HG03575 (cell line): ENCODE measurements at regions not wholly inside any gene's neighbourhood (a gene's known extent, or its start where the extent isn't known, plus 50 kb on each side); places are given as distances from the start of the nearest gene placed in this dataset.

Experiments used
- ATAC-seq: cut with Tn5 transposase; IDR thresholded peaks from one replicate; pipeline ENCODE4 v1.9.1; 2021; ENCODE audit not compliant: unreplicated experiment, insufficient number of reproducible peaks, low FRiP score; ENCODE audit errors: extremely low read depth

GRCh38 chr6:164144316-164144715, 729.8 kb downstream of the QKI start:
- no peak for ATAC-seq

- no peak for ATAC-seq
These were observed 727.8 kb downstream of the QKI start for GRCh38 chr6:164142322-164142721.

GRCh38 chr6:164135511-164136132, 721.1 kb downstream of the QKI start:
- no peak for ATAC-seq

- no peak for ATAC-seq
These were observed 718.6 kb downstream of the QKI start for GRCh38 chr6:164133095-164133494.

GRCh38 chr6:164130585-164130984, 716.1 kb downstream of the QKI start:
- no peak for ATAC-seq

- ATAC-seq, result no peak
These were observed 715.6 kb downstream of the QKI start for GRCh38 chr6:164130151-164130550.

GRCh38 chr6:164129218-164129617, 714.7 kb downstream of the QKI start:
- ATAC-seq, result no peak

GRCh38 chr6:164128101-164128500, 713.6 kb downstream of the QKI start:
- ATAC-seq, result no peak

- ATAC-seq, result no peak
These were observed 710.5 kb downstream of the QKI start for GRCh38 chr6:164124986-164125385.

- ATAC-seq, result no peak
These were observed 710.0 kb downstream of the QKI start for GRCh38 chr6:164124473-164124872.

- no peak for ATAC-seq
These were observed 707.6 kb downstream of the QKI start for GRCh38 chr6:164122109-164122508.

GRCh38 chr6:164121527-164121926, 707.0 kb downstream of the QKI start:
- no peak for ATAC-seq

- ATAC-seq, result no peak
These were observed 700.1 kb downstream of the QKI start for GRCh38 chr6:164114651-164115050.

- no peak for ATAC-seq
These were observed 699.5 kb downstream of the QKI start for GRCh38 chr6:164114051-164114450.

GRCh38 chr6:164113637-164114036, 699.1 kb downstream of the QKI start:
- ATAC-seq, result no peak

GRCh38 chr6:164109770-164110140, 695.2 kb downstream of the QKI start:
- no peak for ATAC-seq

- ATAC-seq, result no peak
These were observed 694.6 kb downstream of the QKI start for GRCh38 chr6:164108869-164109769.

- no peak for ATAC-seq
These were observed 693.6 kb downstream of the QKI start for GRCh38 chr6:164108092-164108491.

- ATAC-seq, result no peak
These were observed 692.9 kb downstream of the QKI start for GRCh38 chr6:164107297-164107995.

- ATAC-seq, result no peak
These were observed 691.8 kb downstream of the QKI start for GRCh38 chr6:164106345-164106769.
